ENCODE measurements at regions not wholly inside any gene's neighbourhood (a gene's known extent, or its start where the extent isn't known, plus 50 kb on each side); places are given as distances from the start of the nearest gene placed in this dataset.
"Not testable (repeated sequence)": the region's sequence is repeated elsewhere in the genome, so short reads cannot be mapped to it uniquely, and the experiment has no call there.

GRCh38 chr21:14013056-14013603 is 197.6 kb downstream of the LIPI start:
- H3K4me1 ChIP-seq: no peaks in the 10 kb centered on the region
- TF ChIP-seq CTCF (IDR thresholded peaks at IDR 0.05): no peak
- ATAC-seq (no peak), DNase-seq (no peak)
- no peak overlapping the region for H3K27ac ChIP-seq
- H3K27me3 ChIP-seq: no peaks in the 10 kb centered on the region
- no peaks in the 10 kb centered on the region for H3K9me3 ChIP-seq
- no peaks in the 10 kb centered on the region for H3K36me3 ChIP-seq
- intact Hi-C loops (cut with DNase I): no loop called here
- H3K4me3 ChIP-seq: no peak overlapping the region

GRCh38 chr21:14012409-14012808 is 198.3 kb downstream of the LIPI start:
- ATAC-seq: no peak
- no peak for TF ChIP-seq CTCF (IDR thresholded peaks at IDR 0.05)
- intact Hi-C loops (cut with DNase I): no loop called here
- H3K9me3 ChIP-seq: no peaks in the 10 kb centered on the region
- H3K27me3 ChIP-seq: no peaks in the 10 kb centered on the region
- H3K36me3 ChIP-seq: no peaks in the 10 kb centered on the region
- no peak overlapping the region for H3K27ac ChIP-seq
- no peak for DNase-seq
- no peak overlapping the region for H3K4me3 ChIP-seq
- H3K4me1 ChIP-seq: no peaks in the 10 kb centered on the region

GRCh38 chr21:14011751-14012150 is 199.0 kb downstream of the LIPI start:
- ATAC-seq; H3K27ac ChIP-seq; H3K4me1 ChIP-seq; DNase-seq; H3K36me3 ChIP-seq; H3K4me3 ChIP-seq; H3K27me3 ChIP-seq; intact Hi-C loops (cut with DNase I); H3K9me3 ChIP-seq: not testable (repeated sequence)

- H3K4me1 ChIP-seq; H3K36me3 ChIP-seq; H3K4me3 ChIP-seq; intact Hi-C loops (cut with DNase I); ATAC-seq; H3K27me3 ChIP-seq; H3K27ac ChIP-seq; DNase-seq; H3K9me3 ChIP-seq: not testable (repeated sequence)
Measured at GRCh38 chr21:14011149-14011548, 199.6 kb downstream of the LIPI start.

GRCh38 chr21:14010729-14011128 is 200.0 kb downstream of the LIPI start:
- Histone ChIP-seq H3K9me3 (no peaks in the 10 kb centered on the region), H3K4me3 (no peak overlapping the region), H3K27me3 (no peaks in the 10 kb centered on the region), H3K36me3 (no peaks in the 10 kb centered on the region), H3K4me1 (no peaks in the 10 kb centered on the region), H3K27ac (no peak overlapping the region)
- DNase-seq: no peak
- TF ChIP-seq CTCF (IDR thresholded peaks at IDR 0.05): no peak
- intact Hi-C loops (cut with DNase I): no loop called here
- ATAC-seq: no peak

GRCh38 chr21:14009990-14010389 is 200.8 kb downstream of the LIPI start:
- intact Hi-C loops (cut with DNase I); H3K36me3 ChIP-seq; ATAC-seq; DNase-seq; H3K9me3 ChIP-seq; H3K4me1 ChIP-seq; H3K27me3 ChIP-seq; H3K27ac ChIP-seq; H3K4me3 ChIP-seq: not testable (repeated sequence)

- H3K36me3 ChIP-seq; H3K27ac ChIP-seq; H3K27me3 ChIP-seq; intact Hi-C loops (cut with DNase I); H3K4me3 ChIP-seq; H3K9me3 ChIP-seq; ATAC-seq; DNase-seq; H3K4me1 ChIP-seq: not testable (repeated sequence)
Measured at GRCh38 chr21:14009238-14009981, 201.3 kb downstream of the LIPI start.

- ATAC-seq; H3K36me3 ChIP-seq; intact Hi-C loops (cut with DNase I); H3K4me1 ChIP-seq; DNase-seq; H3K4me3 ChIP-seq; H3K27me3 ChIP-seq; H3K9me3 ChIP-seq; H3K27ac ChIP-seq: not testable (repeated sequence)
Measured at GRCh38 chr21:14008436-14008835, 202.3 kb downstream of the LIPI start.

- H3K36me3 ChIP-seq; H3K27me3 ChIP-seq; intact Hi-C loops (cut with DNase I); H3K27ac ChIP-seq; H3K4me3 ChIP-seq; ATAC-seq; H3K4me1 ChIP-seq; DNase-seq; H3K9me3 ChIP-seq: not testable (repeated sequence)
Measured at GRCh38 chr21:14008006-14008405, 202.7 kb downstream of the LIPI start.

GRCh38 chr21:14006144-14006543 is 204.6 kb downstream of the LIPI start:
- H3K27me3 ChIP-seq; H3K4me1 ChIP-seq; H3K27ac ChIP-seq; H3K9me3 ChIP-seq; H3K4me3 ChIP-seq; H3K36me3 ChIP-seq; intact Hi-C loops (cut with DNase I); DNase-seq; ATAC-seq: not testable (repeated sequence)

- peak; percentile 46 for ATAC-seq
Measured at GRCh38 chr21:13986996-13987958, 223.5 kb downstream of the LIPI start.

More at GRCh38 chr21:13986996-13987958, 223.5 kb downstream of the LIPI start:
- H3K4me1 ChIP-seq; H3K27ac ChIP-seq; H3K9me3 ChIP-seq; H3K4me3 ChIP-seq; H3K27me3 ChIP-seq; H3K36me3 ChIP-seq; intact Hi-C loops (cut with DNase I): not testable (repeated sequence)
- peak; percentile 58 for DNase-seq
